ENCODE measurements at regions not wholly inside any gene's neighbourhood (a gene's known extent, or its start where the extent isn't known, plus 50 kb on each side); places are given as distances from the start of the nearest gene placed in this dataset.

GRCh38 chr4:68750555-68750954 is 65.2 kb upstream of the UGT2B10 start:
- no peak for TF ChIP-seq CTCF (IDR thresholded peaks at IDR 0.05)
- no peak for TF ChIP-seq POLR2A (IDR thresholded peaks at IDR 0.05)

Measured in Peyer's patch (tissue), 4 donors.